ENCODE measurements at regions not wholly inside any gene's neighbourhood (a gene's known extent, or its start where the extent isn't known, plus 50 kb on each side); places are given as distances from the start of the nearest gene placed in this dataset.

GRCh38 chr2:64287202-64287740 is 143.1 kb upstream of the PELI1 start:
- Histone ChIP-seq H3K4me3 (ENCODE audit: low read depth, low read length) (no peak overlapping the region), H3K27me3 (ENCODE audit: control insufficient read depth, insufficient read depth, low read length) (peaks cover 2% of the 10 kb centered on the region), H3K27ac (ENCODE audit: low read depth, low read length) (no peak overlapping the region), H3K9me3 (ENCODE audit: control insufficient read depth, insufficient read depth, low read length) (no peaks in the 10 kb centered on the region)
- no peak for DNase-seq (ENCODE audit: low read depth, low spot score)
- ChIA-PET POLR2A (no interaction called here), CTCF (interaction anchor here (1.2 kb wide), 1 partner anchor 44 kb away, joined by 3 read pairs; no protein-coding TSS in a partner anchor)
- TF ChIP-seq, protein P1, sequence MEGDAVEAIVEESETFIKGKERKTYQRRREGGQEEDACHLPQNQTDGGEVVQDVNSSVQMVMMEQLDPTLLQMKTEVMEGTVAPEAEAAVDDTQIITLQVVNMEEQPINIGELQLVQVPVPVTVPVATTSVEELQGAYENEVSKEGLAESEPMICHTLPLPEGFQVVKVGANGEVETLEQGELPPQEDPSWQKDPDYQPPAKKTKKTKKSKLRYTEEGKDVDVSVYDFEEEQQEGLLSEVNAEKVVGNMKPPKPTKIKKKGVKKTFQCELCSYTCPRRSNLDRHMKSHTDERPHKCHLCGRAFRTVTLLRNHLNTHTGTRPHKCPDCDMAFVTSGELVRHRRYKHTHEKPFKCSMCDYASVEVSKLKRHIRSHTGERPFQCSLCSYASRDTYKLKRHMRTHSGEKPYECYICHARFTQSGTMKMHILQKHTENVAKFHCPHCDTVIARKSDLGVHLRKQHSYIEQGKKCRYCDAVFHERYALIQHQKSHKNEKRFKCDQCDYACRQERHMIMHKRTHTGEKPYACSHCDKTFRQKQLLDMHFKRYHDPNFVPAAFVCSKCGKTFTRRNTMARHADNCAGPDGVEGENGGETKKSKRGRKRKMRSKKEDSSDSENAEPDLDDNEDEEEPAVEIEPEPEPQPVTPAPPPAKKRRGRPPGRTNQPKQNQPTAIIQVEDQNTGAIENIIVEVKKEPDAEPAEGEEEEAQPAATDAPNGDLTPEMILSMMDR (IDR thresholded peaks at IDR 0.05; ENCODE audit: low read depth, low read length): no peak

DNA sequence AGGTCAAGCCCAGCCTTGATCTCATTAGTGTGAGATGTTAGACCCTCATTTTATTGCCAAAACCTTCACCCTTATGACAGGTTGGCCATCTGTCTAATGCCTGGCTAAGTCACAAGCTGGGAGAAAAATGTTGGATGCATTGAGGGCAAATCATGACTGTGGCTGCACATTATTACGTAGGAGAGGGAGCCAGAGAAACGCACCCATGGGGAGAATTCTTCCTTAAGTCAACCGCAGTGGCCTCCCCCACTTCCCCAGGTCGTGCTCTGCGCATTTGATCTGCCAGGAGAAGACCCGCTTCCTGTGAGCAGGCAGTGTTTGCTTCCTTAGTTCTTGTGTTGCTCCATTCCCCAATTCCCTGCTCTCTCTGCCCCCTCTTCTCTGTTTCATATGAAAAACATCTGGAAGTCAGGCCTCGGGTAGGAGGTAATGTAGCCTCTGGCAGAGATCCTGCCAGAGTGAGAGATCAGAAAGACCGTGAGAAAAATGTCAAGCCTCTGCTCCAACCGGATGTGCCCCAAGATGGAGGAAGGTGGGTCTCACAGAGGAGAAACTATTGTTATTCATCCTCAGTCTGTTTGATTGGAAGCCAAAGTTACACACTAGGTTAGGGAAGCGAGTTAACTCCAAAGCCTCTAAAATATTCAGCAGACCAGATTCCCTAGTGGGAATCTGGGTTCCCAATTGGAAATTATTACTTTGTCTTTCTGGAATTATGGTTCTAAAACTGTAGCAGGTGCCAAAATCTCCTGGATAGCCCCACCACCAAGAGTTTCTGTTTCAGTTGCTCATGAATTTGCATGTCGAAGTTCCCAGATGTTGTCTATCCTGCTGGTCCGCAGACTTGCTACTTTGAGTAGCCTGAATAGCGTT is 144.3 kb upstream of the PELI1 start:
- ChIA-PET CTCF (interaction anchor here (1.2 kb wide), 1 partner anchor 43 kb away, joined by 3 read pairs; no protein-coding TSS in a partner anchor), POLR2A (no interaction called here)
- H3K9me3 ChIP-seq (ENCODE audit: control insufficient read depth, insufficient read depth, low read length): no peaks in the 10 kb centered on the region
- TF ChIP-seq, protein P1 (IDR thresholded peaks at IDR 0.05; ENCODE audit: low read depth, low read length): no peak
- peak overlapping the region; percentile 31 for H3K27ac ChIP-seq (ENCODE audit: low read depth, low read length)
- DNase-seq (ENCODE audit: low read depth, low spot score): peak; percentile 41
- peaks cover 6% of the 10 kb centered on the region for H3K27me3 ChIP-seq (ENCODE audit: control insufficient read depth, insufficient read depth, low read length)
- H3K4me3 ChIP-seq (ENCODE audit: low read depth, low read length): no peak overlapping the region

DNA sequence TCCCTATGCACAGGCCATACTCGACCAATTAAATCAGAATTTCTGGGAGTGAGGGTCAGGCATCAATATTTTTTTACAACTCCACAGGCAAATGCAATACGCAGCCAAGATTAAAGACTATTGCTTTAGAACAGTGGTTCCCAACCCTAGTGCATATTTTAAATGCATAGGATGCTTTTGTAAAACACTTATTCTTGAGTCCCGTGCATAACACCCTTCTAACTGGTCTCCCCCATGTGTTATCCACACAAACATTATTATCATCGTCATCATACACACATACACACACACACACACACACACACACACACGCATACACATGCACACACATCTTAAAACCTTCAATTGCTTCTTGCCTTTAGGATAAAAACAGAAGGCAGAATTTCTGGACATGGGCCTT is 145.0 kb upstream of the PELI1 start:
- no peaks in the 10 kb centered on the region for H3K9me3 ChIP-seq (ENCODE audit: control insufficient read depth, insufficient read depth, low read length)
- H3K4me3 ChIP-seq (ENCODE audit: low read depth, low read length): no peak overlapping the region
- H3K27ac ChIP-seq (ENCODE audit: low read depth, low read length): no peak overlapping the region
- ChIA-PET POLR2A (no interaction called here), CTCF (no interaction called here)
- no peak for DNase-seq (ENCODE audit: low read depth, low spot score)
- TF ChIP-seq, protein P1 (IDR thresholded peaks at IDR 0.05; ENCODE audit: low read depth, low read length): no peak
- H3K27me3 ChIP-seq (ENCODE audit: control insufficient read depth, insufficient read depth, low read length): peaks cover 8% of the 10 kb centered on the region

- TF ChIP-seq, protein P1 (IDR thresholded peaks at IDR 0.05; ENCODE audit: low read depth, low read length): no peak
- Histone ChIP-seq H3K9me3 (ENCODE audit: control insufficient read depth, insufficient read depth, low read length) (no peaks in the 10 kb centered on the region), H3K27me3 (ENCODE audit: control insufficient read depth, insufficient read depth, low read length) (peaks cover 6% of the 10 kb centered on the region), H3K27ac (ENCODE audit: low read depth, low read length) (no peak overlapping the region), H3K4me3 (ENCODE audit: low read depth, low read length) (no peak overlapping the region)
- DNase-seq (ENCODE audit: low read depth, low spot score): no peak
- POLR2A ChIA-PET: no interaction called here
- CTCF ChIA-PET: no interaction called here
Measured at GRCh38 chr2:64289737-64290136, 145.5 kb upstream of the PELI1 start.

GRCh38 chr2:64291181-64291580 is 147.0 kb upstream of the PELI1 start:
- H3K4me3 ChIP-seq (ENCODE audit: low read depth, low read length): no peak overlapping the region
- ChIA-PET POLR2A (no interaction called here), CTCF (interaction anchor here (1.9 kb wide), 1 partner anchor 40 kb away, joined by 5 read pairs; no protein-coding TSS in a partner anchor)
- no peaks in the 10 kb centered on the region for H3K9me3 ChIP-seq (ENCODE audit: control insufficient read depth, insufficient read depth, low read length)
- no peak for DNase-seq (ENCODE audit: low read depth, low spot score)
- TF ChIP-seq, protein P1 (IDR thresholded peaks at IDR 0.05; ENCODE audit: low read depth, low read length): no peak
- H3K27me3 ChIP-seq (ENCODE audit: control insufficient read depth, insufficient read depth, low read length): peaks cover 14% of the 10 kb centered on the region
- H3K27ac ChIP-seq (ENCODE audit: low read depth, low read length): no peak overlapping the region

Data from AG04450 (cell line).